NCI-H1105 treated with DMSO at 0.1 percent for 48 hours (cell line): ENCODE measurements at regions not wholly inside any gene's neighbourhood (a gene's known extent, or its start where the extent isn't known, plus 50 kb on each side); places are given as distances from the start of the nearest gene placed in this dataset.

ENCODE experiments used
- DNase-seq: peaks from one replicate; lab custom pipeline; 2025; lab: John Stamatoyannopoulos, UW

DNA sequence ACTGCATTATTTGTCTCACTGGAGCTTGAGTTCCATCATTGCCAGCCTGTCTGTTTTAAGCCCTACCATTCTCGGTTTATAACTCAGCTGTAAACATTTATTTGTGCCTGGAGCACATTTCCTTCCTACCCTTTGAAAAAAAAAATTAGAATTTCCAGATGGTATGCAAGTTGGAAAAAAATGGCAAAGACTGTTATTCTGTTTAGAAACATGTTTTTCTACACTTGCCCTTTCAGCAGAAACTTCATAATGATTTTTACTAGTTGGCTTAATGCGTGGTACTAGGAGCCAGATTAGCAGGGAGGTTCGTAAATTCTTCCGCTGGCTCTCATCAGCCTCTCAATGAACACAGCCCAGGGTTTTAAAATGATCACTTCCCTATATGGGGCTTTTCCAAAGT, 238.8 kb upstream of the WWC1 start:
- DNase-seq: no peak

DNA sequence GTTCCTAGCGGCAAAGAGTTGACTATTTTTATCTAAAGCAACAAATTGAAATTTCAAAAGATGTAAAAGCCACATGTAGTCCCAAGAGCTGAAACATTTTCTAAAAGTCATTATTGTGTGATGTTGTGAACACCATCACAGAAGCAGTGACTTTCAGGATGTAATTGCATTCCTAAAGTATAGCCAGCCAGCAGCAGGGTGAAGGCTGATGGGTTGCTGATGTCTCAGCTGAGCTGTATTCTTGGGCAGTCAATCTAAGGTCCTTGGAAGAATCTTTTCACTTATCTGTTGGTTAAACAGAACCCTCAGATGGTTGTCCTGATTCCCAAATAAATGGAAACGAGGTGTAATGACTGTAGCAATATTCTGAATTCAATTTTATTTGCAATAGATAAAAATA, 237.4 kb upstream of the WWC1 start:
- DNase-seq: no peak

DNA sequence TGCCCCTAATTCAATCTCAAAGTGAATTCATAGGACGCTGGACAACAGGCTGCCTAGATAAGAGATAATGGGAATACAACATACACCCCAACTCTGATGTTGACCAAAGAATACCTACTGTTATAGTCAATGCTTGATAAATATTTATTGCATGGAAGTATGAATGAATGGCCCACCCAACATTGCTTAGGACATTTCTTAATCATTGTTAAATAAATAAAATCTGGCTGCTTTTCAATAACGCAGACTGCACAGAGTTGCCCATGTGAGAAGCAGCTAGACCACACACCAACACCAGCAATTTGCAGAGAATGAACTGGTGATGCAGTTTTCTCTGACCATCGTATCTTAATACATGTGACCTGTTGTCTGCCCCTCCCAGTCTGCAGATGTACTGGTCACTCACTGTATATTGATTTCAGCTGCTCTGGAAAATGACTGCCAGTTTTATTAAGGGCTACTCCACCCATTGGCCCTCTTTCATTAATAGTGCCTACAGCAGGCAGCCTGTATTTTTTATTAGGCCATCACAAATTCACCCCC, 236.2 kb upstream of the WWC1 start:
- no peak for DNase-seq

DNA sequence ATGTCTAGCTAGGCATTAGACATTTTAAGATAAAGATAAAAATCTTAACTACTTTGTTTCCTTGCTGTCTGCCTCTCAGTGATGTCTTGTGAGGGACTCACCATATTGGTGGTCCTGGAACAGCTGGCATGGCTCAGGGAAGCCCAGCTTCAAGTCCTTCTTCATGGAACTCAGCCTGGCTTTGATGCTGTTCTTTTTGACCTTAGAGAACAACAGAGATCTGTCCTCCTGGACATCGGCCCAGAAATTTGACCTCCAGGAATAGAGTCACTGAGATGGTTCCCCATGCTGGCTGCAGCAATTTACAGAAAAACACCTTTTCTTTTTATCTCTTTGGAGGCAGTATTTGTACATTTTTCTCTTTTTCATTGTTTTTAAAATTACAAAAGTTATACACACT, 235.5 kb upstream of the WWC1 start:
- no peak for DNase-seq

DNA sequence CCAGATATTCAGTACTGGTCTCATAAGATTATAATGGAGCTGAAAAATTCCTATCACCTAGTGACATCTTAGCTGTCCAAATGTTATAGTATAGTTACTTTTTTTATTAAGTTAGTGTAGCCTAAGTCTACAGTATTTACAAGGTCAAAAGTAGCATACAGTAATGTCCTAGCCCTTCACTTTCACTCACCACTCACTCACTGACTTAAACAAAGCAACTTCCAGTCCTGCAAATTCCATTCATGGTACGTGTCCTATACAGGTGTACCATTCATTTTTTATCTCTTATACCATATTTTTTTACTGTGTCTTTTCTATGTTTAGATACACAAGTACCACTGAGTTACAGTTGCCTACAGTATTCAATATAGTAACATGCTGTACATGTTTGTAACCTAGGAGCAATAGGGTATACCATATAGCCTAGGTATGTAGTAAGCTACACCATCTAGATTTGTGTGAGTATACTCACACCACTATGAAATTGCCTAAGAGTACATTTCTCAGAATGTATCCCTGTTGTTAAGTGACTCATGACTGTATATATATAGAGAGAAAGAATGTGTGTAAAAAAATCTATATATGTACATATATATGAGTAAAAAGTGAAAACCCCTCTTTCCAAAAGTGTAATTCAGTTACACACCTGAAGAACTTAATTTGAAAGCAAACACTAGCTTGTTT, 234.8 kb upstream of the WWC1 start:
- no peak for DNase-seq

DNA sequence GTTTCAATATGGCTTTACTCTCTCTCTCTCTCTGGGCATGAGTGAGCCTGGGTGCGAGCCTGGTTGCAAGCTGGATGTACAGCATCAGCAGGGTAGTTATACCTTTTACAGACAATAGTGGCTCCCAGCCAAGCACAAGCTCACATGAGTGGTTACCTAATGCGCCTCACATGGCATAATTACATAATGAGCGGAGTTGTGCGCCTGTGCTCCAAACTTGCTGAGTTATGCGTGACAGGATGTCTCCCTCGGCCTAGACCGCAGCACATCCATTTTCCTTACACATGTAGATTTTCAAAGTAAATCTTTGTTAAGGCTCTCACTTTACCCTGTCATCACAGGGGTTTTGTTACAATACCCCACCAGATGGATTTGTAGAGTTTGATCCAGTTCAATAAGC, 233.5 kb upstream of the WWC1 start:
- no peak for DNase-seq

DNA sequence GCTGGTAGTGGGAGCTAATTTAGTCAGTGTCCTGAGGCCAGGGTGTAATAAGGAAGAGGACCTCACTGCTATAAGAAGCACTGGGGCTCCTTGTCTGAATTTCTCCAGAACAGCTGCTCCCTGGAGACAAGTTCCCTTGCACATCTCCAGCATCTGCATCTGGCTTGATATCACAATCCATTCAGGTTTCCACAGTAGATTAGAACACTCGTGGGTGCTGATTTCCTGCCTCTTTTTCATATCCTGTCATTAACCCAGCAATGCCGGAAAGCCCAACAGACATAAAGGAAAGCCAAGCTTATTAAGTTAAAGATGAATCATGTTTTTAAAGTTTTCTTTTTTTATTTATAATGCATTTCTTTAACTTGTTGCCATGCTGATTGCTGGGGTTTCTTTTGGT, 232.3 kb upstream of the WWC1 start:
- no peak for DNase-seq

DNA sequence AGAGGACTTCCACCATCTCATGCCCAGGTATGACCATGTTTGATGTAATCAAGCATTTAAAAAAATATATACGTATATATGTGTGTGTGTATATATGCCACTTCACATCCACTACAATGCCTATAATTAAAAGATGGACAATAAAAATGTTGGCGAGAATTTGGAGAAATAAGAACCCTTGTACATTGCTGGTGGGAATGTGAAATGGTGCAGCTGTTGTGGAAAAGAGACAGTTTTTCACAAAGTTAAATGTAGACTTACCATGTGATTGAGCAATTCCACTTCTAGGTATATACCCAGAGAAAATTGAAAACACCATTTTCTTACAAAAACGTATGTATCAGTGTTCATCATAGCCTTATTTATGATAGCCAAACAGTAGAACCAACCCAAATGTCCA, 229.2 kb upstream of the WWC1 start:
- DNase-seq: no peak

DNA sequence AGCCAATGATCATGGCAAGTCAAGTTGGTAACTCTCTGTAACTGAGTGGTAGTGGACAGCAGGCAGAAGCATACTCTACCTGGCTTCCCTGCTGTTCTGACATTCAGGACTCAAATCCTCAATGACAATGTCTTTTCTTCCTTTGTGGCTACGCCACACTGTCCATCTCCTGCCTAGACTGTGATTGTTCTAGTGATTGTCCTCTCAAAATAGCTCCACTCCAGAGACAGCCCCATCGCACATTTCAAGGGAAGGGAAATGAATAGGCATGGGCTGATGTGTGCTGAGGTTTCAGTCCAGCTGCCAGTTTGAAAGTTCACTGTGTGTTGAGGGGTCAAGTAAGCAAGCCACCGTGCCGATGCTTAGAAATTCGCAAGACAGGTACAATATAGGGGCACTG, 227.0 kb upstream of the WWC1 start:
- DNase-seq: no peak

DNA sequence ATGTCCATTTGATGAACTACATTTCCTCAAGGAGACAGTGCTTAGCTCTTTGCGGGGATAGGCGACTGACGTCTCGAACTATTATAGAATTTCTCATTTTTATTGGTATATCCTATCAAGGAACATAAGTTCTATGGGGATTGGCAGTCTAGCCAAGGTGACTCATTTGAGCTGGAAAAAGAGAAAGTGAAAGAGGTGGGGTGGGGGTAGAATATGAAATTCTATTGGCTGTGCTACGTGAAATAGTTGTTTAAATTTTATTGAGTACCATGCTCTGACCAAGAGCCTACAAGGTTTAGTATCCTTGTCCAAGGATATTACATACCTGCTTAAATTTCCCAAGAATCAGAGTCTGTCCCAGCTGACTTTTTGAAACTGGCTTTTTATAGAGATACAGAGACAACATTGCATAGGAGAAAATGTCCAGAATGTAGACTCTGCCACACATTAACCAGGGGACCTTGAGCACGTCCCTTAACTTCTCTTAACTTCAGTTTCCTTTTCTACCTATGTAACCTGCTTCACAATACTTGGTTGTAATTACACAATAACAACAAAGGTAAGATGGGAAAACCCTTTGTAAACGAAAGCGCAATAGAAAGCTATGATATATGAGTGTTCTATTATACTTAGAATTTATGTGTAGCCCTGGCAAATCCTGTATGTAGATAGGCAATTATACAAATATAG, 226.4 kb upstream of the WWC1 start:
- no peak for DNase-seq

DNA sequence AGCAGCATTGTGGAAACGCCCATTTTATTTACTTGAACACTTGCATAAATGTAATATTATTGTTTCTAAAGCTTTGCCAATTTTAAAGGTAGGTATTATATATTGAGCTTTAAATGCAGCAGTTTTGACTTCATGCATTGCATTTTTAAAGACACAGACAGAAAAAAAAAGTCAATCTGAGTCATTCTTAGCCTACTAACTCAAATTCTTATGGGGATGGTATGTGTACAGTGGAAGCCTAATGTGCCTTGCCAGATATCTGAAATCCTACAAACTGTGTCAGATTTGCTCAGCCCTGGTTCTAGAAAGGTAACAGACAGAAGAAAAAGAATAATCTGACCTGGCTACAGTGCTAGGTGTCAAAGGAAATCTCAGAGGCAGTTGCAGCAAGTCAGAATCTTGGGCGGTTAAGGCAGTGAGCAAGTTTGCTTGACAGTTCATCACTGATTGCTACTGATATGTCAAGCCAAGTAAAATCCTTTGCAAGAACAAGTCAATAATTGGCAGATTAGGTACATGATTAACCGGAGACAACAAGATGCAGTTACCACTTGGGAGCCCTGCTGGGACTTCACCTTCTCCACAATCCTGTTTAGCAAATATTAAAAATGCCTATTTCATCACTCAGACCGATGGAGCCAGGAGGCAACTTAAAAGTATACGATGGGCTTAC, 224.8 kb upstream of the WWC1 start:
- DNase-seq: no peak

DNA sequence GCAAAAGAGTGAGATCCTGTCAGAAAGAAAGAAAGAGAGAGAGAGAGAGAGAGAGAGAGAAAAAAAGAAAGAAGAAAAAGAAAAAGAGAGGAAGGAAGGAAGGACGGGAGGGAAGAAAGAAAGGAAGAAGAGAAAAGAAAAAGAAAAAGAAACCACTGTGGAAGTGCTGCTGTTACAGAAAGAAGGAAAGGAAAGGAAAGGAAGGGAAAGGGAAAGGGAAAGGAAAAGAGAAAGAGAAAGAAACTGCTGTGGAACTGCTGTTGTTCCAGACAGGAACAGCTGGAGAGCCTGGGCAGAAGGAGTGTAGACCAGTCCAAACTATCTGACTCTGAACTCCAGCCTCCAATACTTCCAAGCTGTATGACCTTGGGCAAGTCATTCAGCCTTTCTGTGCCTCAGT, 220.7 kb upstream of the WWC1 start:
- no peak for DNase-seq

DNA sequence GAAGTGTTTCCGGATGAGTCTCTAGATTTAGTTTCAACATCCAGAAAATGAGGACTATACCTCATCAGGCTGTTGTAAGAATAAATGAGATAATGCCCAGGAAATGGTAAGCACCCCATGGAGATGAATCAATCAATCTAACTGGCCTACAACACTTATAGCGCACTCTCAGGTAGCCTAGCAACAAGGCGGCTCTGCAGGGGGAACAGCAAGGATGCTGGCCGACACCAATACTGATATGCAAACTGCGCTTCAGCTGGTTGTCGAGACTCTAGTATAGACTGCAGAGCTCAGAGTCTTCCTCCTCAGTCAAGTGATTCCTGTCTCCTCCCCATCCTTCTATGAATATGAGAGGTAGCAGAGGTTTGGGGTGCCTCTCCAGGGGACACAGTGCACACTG, 218.8 kb upstream of the WWC1 start:
- no peak for DNase-seq

DNA sequence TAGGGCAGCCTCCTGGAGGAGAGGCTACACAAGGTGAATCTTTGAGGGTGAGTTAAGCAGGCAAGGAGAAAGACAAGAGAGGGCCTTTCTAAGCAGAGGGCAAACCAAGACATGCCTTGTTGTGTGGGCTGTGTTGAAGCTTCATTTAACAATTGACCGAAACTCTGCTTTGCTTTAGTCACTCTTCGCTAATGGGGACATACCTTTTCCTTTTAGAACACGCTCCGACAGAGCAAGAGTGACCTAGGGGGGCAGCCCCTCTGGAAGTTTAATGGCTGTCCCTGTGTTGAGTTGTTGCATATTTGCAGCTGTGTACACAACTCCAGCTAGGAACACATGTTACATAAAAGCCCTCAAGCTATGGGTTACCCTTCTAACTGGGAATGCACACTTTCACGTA, 218.1 kb upstream of the WWC1 start:
- DNase-seq: no peak

DNA sequence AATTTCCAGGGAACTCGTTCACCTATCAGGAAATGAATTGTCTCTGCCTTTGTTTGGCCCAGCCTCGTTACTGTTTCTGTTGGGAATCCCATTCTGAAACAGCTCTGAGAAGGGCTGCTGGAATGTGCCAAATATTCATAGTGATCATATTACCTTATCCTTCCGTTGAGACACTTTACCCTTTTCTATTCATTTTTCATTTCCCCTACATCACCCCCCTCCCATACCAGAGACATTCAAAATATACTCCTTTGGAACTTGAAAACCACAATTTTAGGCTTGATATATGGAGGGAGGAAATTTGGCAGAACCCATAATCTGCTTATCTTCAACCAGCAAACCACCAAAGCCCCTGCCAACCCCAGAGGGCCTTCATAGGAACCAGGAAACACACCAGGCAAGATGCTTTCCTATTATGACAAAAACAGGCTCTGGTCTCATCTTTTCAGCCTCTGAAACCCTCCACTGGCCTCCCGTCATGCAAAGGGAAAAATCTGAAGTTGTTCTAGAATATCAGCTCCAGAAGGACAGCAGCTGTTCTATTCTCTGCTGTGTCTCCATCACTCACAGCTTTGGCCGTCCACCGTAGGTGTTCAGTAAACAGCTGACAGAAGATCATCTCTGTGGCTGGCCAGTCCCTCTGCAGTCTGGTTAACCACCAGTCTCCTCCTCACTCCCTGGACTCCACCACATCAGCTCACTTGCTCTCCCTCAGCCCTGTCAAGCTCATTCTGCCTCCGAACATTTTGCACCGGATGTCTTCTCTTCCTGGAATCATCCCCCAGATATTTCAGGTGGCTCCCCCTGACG, 217.2 kb upstream of the WWC1 start:
- no peak for DNase-seq

DNA sequence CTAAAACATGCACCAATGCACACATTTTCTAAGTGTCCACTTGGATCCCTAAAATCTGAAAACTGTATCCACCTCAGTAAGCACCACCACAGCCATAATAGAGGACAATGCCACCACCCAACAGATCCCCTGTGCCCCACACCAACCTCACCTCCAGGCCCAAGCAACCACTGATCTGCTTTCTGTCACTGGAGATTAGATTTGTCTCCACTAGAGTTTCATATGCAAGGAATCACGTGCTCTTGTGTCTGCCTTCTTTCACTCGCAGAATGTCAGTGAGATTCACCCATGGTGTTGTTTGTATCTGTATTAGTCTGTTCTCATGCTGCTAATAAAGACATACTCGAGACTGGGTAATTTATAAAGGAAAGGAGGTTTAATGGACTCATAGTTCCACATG, 216.1 kb upstream of the WWC1 start:
- DNase-seq: no peak

DNA sequence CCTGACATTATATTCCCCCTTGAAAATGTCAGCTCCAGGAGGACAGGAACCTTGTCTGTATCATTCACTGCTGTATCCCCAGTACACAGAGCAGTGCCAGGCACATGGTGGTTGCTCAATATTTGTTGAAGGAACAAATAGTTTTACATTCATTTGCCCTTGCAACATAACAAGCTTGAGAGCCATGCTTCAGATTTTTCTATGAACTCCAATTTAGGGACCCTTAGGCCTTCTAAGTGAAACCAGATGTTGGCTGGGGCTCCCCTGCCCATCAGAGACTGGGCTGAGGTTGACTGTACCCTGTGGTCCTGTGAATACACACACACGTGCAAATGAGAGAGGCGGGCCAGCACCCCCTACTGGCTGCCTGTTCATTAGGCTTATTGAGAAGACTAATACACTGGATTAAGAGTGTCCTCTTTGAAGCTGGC, 214.9 kb upstream of the WWC1 start:
- DNase-seq: no peak

DNA sequence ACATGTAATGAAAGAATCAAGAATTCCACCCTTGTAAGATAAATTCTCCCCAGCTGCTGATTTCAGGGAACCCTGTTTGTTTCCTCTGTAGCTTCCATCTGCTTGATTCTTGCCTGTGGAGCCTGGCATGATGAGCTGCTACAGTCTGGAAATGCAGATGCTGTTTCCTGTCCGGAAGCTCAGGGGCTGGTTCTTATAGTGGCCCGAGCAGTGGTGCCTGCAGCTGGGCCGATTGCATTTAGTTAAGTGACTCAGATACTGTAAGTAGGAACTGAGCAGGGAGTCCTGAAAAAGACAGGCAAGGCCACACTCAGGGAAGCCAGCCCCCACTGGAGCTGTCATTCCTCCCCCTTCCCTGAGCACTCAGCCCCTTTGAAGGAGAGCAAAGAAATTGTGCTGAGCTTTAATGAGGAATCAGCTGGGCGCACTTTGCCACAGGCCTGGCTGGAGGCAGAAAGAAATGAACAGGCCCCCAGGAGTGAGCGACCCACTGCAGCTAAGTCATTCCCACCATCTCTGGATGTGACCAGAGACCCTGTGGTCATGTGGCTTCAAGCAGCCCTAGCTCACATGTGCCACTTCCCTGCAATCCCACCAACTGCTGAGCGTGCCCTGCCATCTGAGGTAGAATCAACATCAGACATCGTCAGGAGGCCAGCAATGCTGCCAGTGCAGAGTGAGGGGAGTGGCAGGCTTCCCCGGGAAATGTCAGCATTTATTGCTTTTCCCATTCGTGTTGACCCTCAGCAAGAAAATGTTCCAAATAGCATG, 206.0 kb upstream of the WWC1 start:
- no peak for DNase-seq

DNA sequence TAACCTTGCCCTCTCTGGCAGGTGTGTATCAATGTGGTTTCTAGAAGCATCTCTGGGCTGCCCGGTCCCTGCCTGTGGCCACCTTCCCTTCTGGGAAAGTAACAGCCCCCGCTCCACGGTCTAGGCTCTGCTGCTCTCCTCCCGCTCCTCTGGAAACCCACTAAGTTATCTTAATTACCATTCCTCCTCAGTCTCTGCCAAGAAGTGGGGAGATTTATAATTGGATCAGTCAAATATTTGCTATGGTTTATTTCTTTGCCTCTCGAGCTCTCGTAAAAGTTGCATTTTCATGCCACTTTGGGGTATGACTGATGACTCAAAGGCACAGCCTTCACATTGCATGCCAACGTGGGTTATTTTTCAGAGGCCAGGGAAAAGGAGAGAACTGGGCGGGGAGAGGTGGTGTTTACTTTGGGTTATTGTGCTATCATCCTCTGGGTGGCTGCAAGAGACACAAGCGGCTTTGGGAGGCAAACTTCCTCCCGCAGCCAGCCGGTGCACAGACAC, 205.3 kb upstream of the WWC1 start:
- peak; percentile 0 for DNase-seq

DNA sequence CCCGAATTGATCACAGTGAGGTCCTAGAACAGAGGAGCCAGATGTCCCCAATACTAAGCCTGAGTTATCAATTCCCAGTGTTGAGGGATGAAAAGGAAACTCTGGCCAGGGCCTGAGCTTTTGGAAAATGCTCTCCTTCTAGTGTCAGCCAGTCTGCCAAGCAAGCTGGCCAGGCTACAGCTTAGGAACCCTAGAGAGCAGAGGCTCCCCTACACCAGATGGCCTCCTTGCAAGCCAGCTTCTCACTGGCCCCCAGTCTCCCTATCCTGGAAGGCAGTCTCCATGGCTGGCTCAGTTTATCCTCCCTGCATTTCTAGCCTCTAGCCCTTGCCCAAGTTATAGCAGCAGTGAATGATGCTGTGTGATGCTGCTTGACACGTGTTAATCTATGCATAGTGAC, 204.7 kb upstream of the WWC1 start:
- DNase-seq: no peak

DNA sequence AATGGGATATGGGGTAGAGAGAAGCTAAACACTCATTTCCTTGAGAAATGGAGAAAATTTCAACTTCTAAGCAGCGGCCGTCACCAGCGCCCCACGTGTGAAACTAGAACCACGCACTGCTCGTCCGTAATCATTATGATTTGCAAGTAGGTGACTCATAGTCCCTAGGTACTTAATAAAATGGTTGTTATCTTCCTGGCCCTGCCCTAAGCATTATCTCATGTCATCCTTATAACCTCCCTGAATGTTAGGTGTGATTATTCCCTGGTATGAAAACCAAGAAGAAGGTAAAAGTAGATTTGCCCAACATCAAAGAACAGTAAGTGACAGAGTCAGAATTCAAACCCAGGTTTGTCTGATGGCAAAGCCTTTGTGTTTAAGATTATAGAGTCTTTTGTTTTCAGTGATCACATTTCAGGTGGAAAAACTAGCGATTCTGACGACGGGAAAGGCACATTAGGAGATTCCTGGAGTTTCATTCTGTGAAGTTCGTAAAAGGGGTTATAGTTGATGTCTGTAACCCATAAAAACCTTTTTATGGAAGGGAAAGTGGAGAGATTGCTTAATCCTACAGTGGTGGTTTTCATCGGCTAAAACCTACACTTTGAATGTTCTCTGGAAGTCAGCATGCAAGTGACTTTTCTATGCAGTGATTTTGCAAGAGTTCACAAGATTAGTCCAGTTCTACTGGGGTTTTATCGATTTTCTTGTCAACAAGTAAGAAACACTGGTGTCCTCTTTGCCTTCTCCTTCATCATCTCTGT, 202.9 kb upstream of the WWC1 start:
- no peak for DNase-seq
